ENCODE measurements at regions not wholly inside any gene's neighbourhood (a gene's known extent, or its start where the extent isn't known, plus 50 kb on each side); places are given as distances from the start of the nearest gene placed in this dataset.

- Histone ChIP-seq H3K18ac (ENCODE audit: insufficient read length, low read depth, low read length) (no peak overlapping the region), H3K23me2 (ENCODE audit: insufficient read length, low read depth, low read length, poor library complexity, severe bottlenecking) (no peaks in the 10 kb centered on the region), H2AFZ (ENCODE audit: low read length) (no peak overlapping the region), H4K91ac (ENCODE audit: insufficient read length, low read depth, low read length) (no peak overlapping the region), H3K27ac (ENCODE audit: insufficient read length, low read depth, low read length) (no peak overlapping the region), H3K23ac (ENCODE audit: insufficient read length, low read depth, low read length) (no peak overlapping the region), H2BK120ac (ENCODE audit: low read depth, low read length, poor library complexity, severe bottlenecking) (no peak overlapping the region), H3K79me2 (ENCODE audit: insufficient read depth, low read length) (no peaks in the 10 kb centered on the region), H3K4me2 (ENCODE audit: insufficient read depth, insufficient read length, low read length) (no peak overlapping the region), H3K79me1 (ENCODE audit: insufficient read depth, low read depth, low read length, poor library complexity, severe bottlenecking) (no peaks in the 10 kb centered on the region), H4K20me1 (ENCODE audit: control insufficient read depth, insufficient read depth, insufficient read length) (no peaks in the 10 kb centered on the region), H4K8ac (replicated peaks; ENCODE audit: insufficient read length, low read depth, low read length) (no peak overlapping the region), H3K4me1 (ENCODE audit: insufficient read depth, low read length) (no peaks in the 10 kb centered on the region), H2AK5ac (ENCODE audit: insufficient read length, low read length) (no peak overlapping the region), H3K9me3 (ENCODE audit: control insufficient read depth, low read depth, low read length) (no peaks in the 10 kb centered on the region), H2BK20ac (ENCODE audit: low read depth, low read length, poor library complexity, severe bottlenecking) (no peak overlapping the region), H2BK5ac (ENCODE audit: insufficient read length, low read length) (no peak overlapping the region), H3K9ac (ENCODE audit: extremely low read depth, insufficient read length, low read length) (no peak overlapping the region), H3K4ac (ENCODE audit: low read depth, low read length) (no peak overlapping the region), H3K56ac (ENCODE audit: insufficient read length, low read depth, low read length) (no peak overlapping the region), H2BK12ac (ENCODE audit: insufficient read length, low read depth, low read length) (no peak overlapping the region), H2BK15ac (ENCODE audit: low read depth, low read length) (no peak overlapping the region), H3K14ac (ENCODE audit: insufficient read depth, low read length) (no peak overlapping the region), H4K5ac (ENCODE audit: insufficient read length, low read depth, low read length) (no peak overlapping the region), H3T11ph (ENCODE audit: low read length) (no peak overlapping the region), H3K27me3 (ENCODE audit: insufficient read depth, low read length) (no peaks in the 10 kb centered on the region)
- no peak for DNase-seq
- no peak for TF ChIP-seq CTCF (conservative IDR thresholded peaks at IDR 0.05)
- H3K27me3 Mint-ChIP-seq (ENCODE audit: low read depth) = peaks cover 2% of the 10 kb centered on the region; the same call in 1 of the 2 replicates
- no peak overlapping the region for H3K27ac Mint-ChIP-seq
- H3K9me3 Mint-ChIP-seq = no peaks in the 10 kb centered on the region
- no peaks in the 10 kb centered on the region for H3K36me3 Mint-ChIP-seq (ENCODE audit: insufficient read depth in 1 of 3, low read depth in 3 of 3)
- H3K4me1 Mint-ChIP-seq = no peaks in the 10 kb centered on the region
- H3K4me3 Mint-ChIP-seq = no peak overlapping the region
Measured at GRCh38 chr5:56446728-56447127, 213.6 kb upstream of the ANKRD55 start.

Measured in H9 (cell line).